Upper lobe of right lung (tissue), 1 donor: ENCODE measurements at regions not wholly inside any gene's neighbourhood (a gene's known extent, or its start where the extent isn't known, plus 50 kb on each side); places are given as distances from the start of the nearest gene placed in this dataset.
"Not testable (repeated sequence)": the region's sequence is repeated elsewhere in the genome, so short reads cannot be mapped to it uniquely, and the experiment has no call there.

Source experiments
- ATAC-seq: fragments of 200-7000 bp; cut with Tn5 transposase; one replicate; pipeline ENCODE4 v1.9.1; 2020; ENCODE audit warnings: mild to moderate bottlenecking, moderate library complexity
- DNase-seq: peaks from one replicate; pipeline ENCODE4 v3.0.0-alpha.2; 2020
- H3K27ac ChIP-seq: fragments of 200-600 bp; one replicate; pipeline ENCODE4 v1.8.0; 2022
- H3K27me3 ChIP-seq: fragments of 200-600 bp; one replicate; pipeline ENCODE4 v1.8.0; 2022; ENCODE audit warnings: mild to moderate bottlenecking
- H3K36me3 ChIP-seq: fragments of 200-600 bp; one replicate; pipeline ENCODE4 v1.8.0; 2022
- H3K4me1 ChIP-seq: fragments of 200-600 bp; one replicate; pipeline ENCODE4 v1.8.0; 2022
- H3K4me3 ChIP-seq: fragments of 200-600 bp; one replicate; pipeline ENCODE4 v1.8.0; 2022; ENCODE audit warnings: mild to moderate bottlenecking
- H3K9me3 ChIP-seq: fragments of 200-600 bp; one replicate; pipeline ENCODE4 v1.8.0; 2022
- CTCF ChIP-seq: fragments of 200-600 bp; IDR thresholded peaks from one replicate; pipeline ENCODE4 v1.8.0; 2022; ENCODE audit warnings: antibody characterized with exemption
- intact Hi-C: fragments of 100-400 bp; cut with DNase I; formaldehyde crosslinking; loops from one replicate; pipeline ENCODE4 v1.11.0; 2022
- donor health status: DM: no; HTN: yes; CAD: no; lungs with severe emphysema.

GRCh38 chr12:89826468-89826867, 117.8 kb upstream of the ATP2B1 start:
- Histone ChIP-seq H3K9me3 (no peaks in the 10 kb centered on the region), H3K4me3 (no peak overlapping the region), H3K36me3 (no peaks in the 10 kb centered on the region), H3K27me3 (no peaks in the 10 kb centered on the region), H3K4me1 (no peaks in the 10 kb centered on the region), H3K27ac (no peak overlapping the region)
- TF ChIP-seq CTCF = no peak
- ATAC-seq (no peak), DNase-seq (no peak)
- intact Hi-C loops = no loop called here

GRCh38 chr12:89825591-89826449, 117.2 kb upstream of the ATP2B1 start:
- Histone ChIP-seq H3K9me3 (no peaks in the 10 kb centered on the region), H3K4me1 (no peaks in the 10 kb centered on the region), H3K4me3 (no peak overlapping the region), H3K27ac (no peak overlapping the region), H3K27me3 (no peaks in the 10 kb centered on the region), H3K36me3 (no peaks in the 10 kb centered on the region)
- ATAC-seq (no peak), DNase-seq (no peak)
- intact Hi-C loops = no loop called here
- no peak for TF ChIP-seq CTCF

GRCh38 chr12:89824822-89825221, 116.2 kb upstream of the ATP2B1 start:
- Histone ChIP-seq H3K9me3 (no peaks in the 10 kb centered on the region), H3K4me3 (no peak overlapping the region), H3K36me3 (no peaks in the 10 kb centered on the region), H3K27ac (no peak overlapping the region), H3K4me1 (no peaks in the 10 kb centered on the region), H3K27me3 (no peaks in the 10 kb centered on the region)
- DNase-seq (no peak), ATAC-seq (no peak)
- no peak for TF ChIP-seq CTCF
- intact Hi-C loops = no loop called here

- ATAC-seq, DNase-seq, H3K27ac ChIP-seq, H3K27me3 ChIP-seq, intact Hi-C loops, H3K36me3 ChIP-seq, H3K9me3 ChIP-seq, H3K4me3 ChIP-seq, H3K4me1 ChIP-seq: not testable (repeated sequence)
These were observed 114.4 kb upstream of the ATP2B1 start for GRCh38 chr12:89822992-89823391.

- Histone ChIP-seq H3K4me1 (no peaks in the 10 kb centered on the region), H3K27ac (no peak overlapping the region), H3K4me3 (no peak overlapping the region), H3K9me3 (no peaks in the 10 kb centered on the region), H3K27me3 (no peaks in the 10 kb centered on the region), H3K36me3 (no peaks in the 10 kb centered on the region)
- no peak for TF ChIP-seq CTCF
- ATAC-seq (no peak), DNase-seq (no peak)
- intact Hi-C loops = no loop called here
These were observed 113.3 kb upstream of the ATP2B1 start for GRCh38 chr12:89821896-89822295.

GRCh38 chr12:89817501-89818226, 109.0 kb upstream of the ATP2B1 start:
- TF ChIP-seq CTCF = no peak
- Histone ChIP-seq H3K36me3 (no peaks in the 10 kb centered on the region), H3K27ac (no peak overlapping the region), H3K4me3 (no peak overlapping the region), H3K27me3 (no peaks in the 10 kb centered on the region), H3K9me3 (no peaks in the 10 kb centered on the region), H3K4me1 (no peaks in the 10 kb centered on the region)
- intact Hi-C loops = no loop called here
- DNase-seq (no peak), ATAC-seq (no peak)
